ENCODE measurements at regions not wholly inside any gene's neighbourhood (a gene's known extent, or its start where the extent isn't known, plus 50 kb on each side); places are given as distances from the start of the nearest gene placed in this dataset.
"Not testable (repeated sequence)": the region's sequence is repeated elsewhere in the genome, so short reads cannot be mapped to it uniquely, and the experiment has no call there.

DNA sequence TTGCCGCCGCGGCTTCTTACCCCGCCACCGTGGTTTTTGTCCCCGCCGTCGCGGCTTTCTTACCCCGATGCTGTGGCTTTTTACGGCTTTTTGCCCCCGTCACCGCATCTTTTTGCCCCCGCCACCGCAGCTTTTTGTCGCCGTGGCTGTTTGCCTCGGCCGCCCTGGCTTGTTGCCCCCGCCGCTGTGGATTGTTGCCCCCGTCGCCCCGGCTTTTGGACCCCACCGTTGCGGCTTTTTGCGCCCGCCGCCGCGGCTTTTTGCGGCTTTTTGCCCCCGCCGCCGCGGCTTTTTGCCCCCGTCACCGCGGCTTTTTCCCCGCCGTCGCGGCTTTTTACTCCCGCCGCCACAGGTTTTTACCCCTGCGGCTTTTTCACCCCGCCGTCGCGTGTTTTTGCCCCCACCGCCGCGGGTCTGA lies 3934.3 kb downstream of the SRGAP2C start:
- H3K36me3 Mint-ChIP-seq (ENCODE audit: low read depth): peaks cover 6% of the 10 kb centered on the region
- no peak for ATAC-seq

DNA sequence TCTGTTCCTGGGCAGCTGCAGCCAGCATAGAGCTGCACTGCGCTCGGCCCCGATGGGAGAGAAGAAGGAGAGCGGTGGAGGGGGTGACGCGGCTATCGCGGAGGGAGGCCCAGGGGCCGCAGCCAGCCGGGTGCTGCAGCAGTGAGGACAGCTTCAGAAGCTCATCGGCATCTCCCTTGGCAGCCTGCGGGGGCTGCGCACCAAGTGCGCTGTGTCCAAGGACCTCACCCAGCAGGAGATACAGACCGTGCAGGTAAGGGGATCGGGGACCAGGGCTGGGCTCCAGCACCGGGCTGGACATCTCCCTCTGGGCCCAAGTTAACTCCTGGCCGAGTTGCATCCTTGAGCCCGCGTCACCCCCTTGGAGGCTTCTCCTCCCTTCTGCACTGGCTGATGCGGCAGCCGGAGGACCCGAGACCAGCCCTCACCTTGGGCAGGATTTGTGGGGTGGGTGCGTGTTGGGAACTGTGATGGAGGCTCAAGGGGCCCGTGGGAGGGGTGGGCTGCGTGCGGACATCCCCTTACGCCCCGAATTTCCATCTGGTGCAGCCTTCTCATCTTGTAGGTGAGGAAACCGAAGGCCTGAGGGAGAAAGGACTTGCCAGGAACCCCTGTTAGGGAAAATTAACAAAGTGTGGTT lies 3934.9 kb downstream of the SRGAP2C start:
- H3K36me3 Mint-ChIP-seq (ENCODE audit: low read depth); H3K27me3 Mint-ChIP-seq (ENCODE audit: low read depth); ATAC-seq; H3K4me3 Mint-ChIP-seq; H3K4me1 Mint-ChIP-seq (ENCODE audit: low read depth); DNase-seq; CTCF ChIA-PET; H3K27ac Mint-ChIP-seq; POLR2A ChIA-PET: not testable (repeated sequence)
- H3K9me3 Mint-ChIP-seq (ENCODE audit: insufficient read depth): peaks cover 21% of the 10 kb centered on the region

More for the DNA sequence above, 3934.3 kb downstream of the SRGAP2C start:
- H3K27me3 Mint-ChIP-seq (ENCODE audit: low read depth): no peaks in the 10 kb centered on the region
- POLR2A ChIA-PET: no interaction called here
- H3K9me3 Mint-ChIP-seq (ENCODE audit: insufficient read depth): peaks cover 21% of the 10 kb centered on the region
- CTCF ChIA-PET: no interaction called here
- no peaks in the 10 kb centered on the region for H3K4me1 Mint-ChIP-seq (ENCODE audit: low read depth)
- DNase-seq: no peak
- H3K4me3 Mint-ChIP-seq: no peak overlapping the region
- no peak overlapping the region for H3K27ac Mint-ChIP-seq

DNA sequence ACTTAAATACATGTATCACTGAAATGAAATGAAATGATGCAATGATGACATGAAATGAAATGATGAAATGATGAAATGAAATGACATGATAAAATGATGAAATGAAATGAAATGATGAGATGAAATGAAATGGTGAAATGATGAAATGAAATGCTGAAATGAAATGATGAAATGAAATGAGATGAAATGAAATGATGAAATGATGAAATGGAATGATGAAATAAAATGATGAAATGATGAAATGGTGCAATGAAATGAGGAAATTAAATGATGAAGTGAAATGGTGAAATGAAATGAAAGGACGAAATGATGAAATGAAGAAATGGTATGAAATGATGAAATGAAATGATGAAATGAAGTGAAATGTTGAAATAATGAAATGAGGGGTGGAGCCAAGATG lies 3937.8 kb downstream of the SRGAP2C start:
- ATAC-seq; POLR2A ChIA-PET; DNase-seq; H3K4me3 Mint-ChIP-seq; H3K9me3 Mint-ChIP-seq (ENCODE audit: insufficient read depth); H3K27ac Mint-ChIP-seq; H3K4me1 Mint-ChIP-seq (ENCODE audit: low read depth); CTCF ChIA-PET; H3K27me3 Mint-ChIP-seq (ENCODE audit: low read depth); H3K36me3 Mint-ChIP-seq (ENCODE audit: low read depth): not testable (repeated sequence)

All from activated CD8-positive, alpha-beta T cell treated with anti-CD3 and anti-CD28 coated beads, Interleukin-2, amount 10 ng/mL, durations not matched to agents 7 days and 5 days (primary cell).